NCI-H2227 (cell line): ENCODE measurements at regions not wholly inside any gene's neighbourhood (a gene's known extent, or its start where the extent isn't known, plus 50 kb on each side); places are given as distances from the start of the nearest gene placed in this dataset.

ENCODE experiments used
- DNase-seq: peaks from one replicate; lab custom pipeline; 2025; ENCODE audit not compliant: unreplicated experiment; lab: John Stamatoyannopoulos, UW

- no peak for DNase-seq
Observed at GRCh38 chr22:48319321-48320047, 1508.2 kb downstream of the BRD1 start.

GRCh38 chr22:48318575-48319320 lies 1508.9 kb downstream of the BRD1 start:
- DNase-seq: no peak

GRCh38 chr22:48318173-48318572 lies 1509.5 kb downstream of the BRD1 start:
- no peak for DNase-seq

- DNase-seq: no peak
Observed at GRCh38 chr22:48316257-48317250, 1511.1 kb downstream of the BRD1 start.

- DNase-seq: no peak
Observed at GRCh38 chr22:48315439-48316256, 1512.0 kb downstream of the BRD1 start.

GRCh38 chr22:48314073-48314472 lies 1513.6 kb downstream of the BRD1 start:
- DNase-seq: no peak

GRCh38 chr22:48313175-48313830 lies 1514.4 kb downstream of the BRD1 start:
- DNase-seq: no peak

- no peak for DNase-seq
Observed at GRCh38 chr22:48310740-48311139, 1516.9 kb downstream of the BRD1 start.

GRCh38 chr22:48310289-48310688 lies 1517.4 kb downstream of the BRD1 start:
- DNase-seq: no peak

GRCh38 chr22:48309836-48310235 lies 1517.8 kb downstream of the BRD1 start:
- DNase-seq: no peak

- no peak for DNase-seq
Observed at GRCh38 chr22:48309115-48309705, 1518.5 kb downstream of the BRD1 start.

- no peak for DNase-seq
Observed at GRCh38 chr22:48307931-48308330, 1519.7 kb downstream of the BRD1 start.

GRCh38 chr22:48306785-48307510 lies 1520.7 kb downstream of the BRD1 start:
- no peak for DNase-seq

GRCh38 chr22:48306284-48306683 lies 1521.4 kb downstream of the BRD1 start:
- no peak for DNase-seq

- no peak for DNase-seq
Observed at GRCh38 chr22:48305726-48306235, 1521.9 kb downstream of the BRD1 start.

- no peak for DNase-seq
Observed at GRCh38 chr22:48303369-48303725, 1524.3 kb downstream of the BRD1 start.

- DNase-seq: no peak
Observed at GRCh38 chr22:48302657-48303368, 1524.9 kb downstream of the BRD1 start.

GRCh38 chr22:48301908-48302307 lies 1525.8 kb downstream of the BRD1 start:
- DNase-seq: no peak
